NCI-H345 treated with DMSO at 0.1 percent for 48 hours (cell line): ENCODE measurements at regions not wholly inside any gene's neighbourhood (a gene's known extent, or its start where the extent isn't known, plus 50 kb on each side); places are given as distances from the start of the nearest gene placed in this dataset.
"Not testable (repeated sequence)": the region's sequence is repeated elsewhere in the genome, so short reads cannot be mapped to it uniquely, and the experiment has no call there.

Experiments used
- DNase-seq: peaks from one replicate; lab custom pipeline; 2025; ENCODE audit not compliant: unreplicated experiment; lab: John Stamatoyannopoulos, UW

DNA sequence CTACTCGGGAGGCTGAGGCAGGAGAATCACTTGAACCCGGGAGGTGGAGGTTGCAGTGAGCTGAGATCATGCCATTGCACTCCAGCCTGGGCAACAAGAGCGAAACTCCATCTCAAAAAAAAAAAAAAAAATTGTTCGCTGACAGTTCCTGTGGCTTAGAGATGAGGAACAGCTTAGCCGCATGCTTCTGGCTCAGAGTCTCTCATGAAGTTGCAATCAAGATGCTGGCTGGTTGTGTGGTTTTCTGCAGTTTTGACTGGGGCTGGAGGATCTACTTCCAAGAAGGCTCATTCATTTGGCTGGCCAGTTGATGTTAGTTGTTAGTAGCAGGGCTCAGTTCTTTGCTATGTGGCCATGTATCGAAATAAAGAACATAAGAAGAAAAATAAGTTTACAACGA, 69.9 kb upstream of the TBC1D5 start:
- DNase-seq, result not testable (repeated sequence)

DNA sequence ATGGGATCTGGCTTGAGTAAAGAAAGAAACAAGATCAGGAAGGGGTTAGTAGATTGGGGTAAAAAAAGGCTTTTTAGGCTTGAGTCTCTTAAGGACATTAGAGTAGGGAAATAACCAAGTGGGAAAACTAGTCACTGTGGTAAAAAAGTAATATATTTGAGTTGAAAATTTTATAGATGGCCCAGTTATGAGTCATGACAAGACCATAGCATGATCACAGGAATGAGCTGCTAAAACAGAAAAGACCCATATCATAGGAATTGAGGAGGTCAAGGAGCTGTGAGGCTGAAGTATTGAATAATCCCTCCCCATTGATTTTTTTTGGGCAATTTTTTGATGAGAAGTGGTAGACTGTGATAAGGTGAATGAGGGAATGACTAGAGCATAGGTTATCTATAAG, 69.2 kb upstream of the TBC1D5 start:
- DNase-seq, result no peak

DNA sequence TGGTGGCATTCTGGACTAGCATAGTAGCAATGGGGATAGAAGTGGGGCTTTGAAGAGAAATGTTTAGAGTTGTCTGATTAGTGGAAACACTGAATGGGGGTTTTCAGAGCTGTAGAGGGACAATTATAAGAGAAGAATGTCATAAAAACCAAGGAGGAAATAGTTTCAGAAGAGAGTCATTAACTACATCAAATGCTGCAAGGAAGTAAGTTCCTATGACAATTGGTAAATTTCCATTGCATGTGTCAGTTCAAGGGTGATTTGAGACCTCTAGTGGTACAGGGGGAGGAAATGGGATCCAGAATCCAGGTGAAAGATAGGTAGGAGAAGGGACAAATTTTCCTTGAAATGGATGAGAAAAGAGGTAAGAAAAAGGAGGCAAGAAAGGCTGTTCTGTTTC, 68.3 kb upstream of the TBC1D5 start:
- no peak for DNase-seq

DNA sequence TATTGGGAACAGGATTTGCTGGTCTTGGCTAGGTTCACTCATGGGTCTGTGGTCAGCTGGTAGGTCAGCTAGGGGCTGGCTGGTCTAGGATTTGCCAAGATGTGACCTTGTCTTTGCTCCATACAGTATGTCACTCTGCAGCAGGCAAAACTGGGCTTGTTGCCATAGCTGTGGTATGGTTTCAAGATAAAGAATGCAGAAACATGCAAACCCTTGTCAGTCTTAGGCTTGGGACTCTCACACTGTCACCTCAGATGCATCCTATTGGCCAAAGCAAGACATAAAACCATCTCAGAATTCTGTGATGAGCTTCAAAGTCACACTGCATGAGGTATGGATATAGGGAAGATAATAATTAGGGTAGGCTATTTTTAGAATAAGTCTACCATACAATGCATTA, 66.6 kb upstream of the TBC1D5 start:
- DNase-seq, result no peak

DNA sequence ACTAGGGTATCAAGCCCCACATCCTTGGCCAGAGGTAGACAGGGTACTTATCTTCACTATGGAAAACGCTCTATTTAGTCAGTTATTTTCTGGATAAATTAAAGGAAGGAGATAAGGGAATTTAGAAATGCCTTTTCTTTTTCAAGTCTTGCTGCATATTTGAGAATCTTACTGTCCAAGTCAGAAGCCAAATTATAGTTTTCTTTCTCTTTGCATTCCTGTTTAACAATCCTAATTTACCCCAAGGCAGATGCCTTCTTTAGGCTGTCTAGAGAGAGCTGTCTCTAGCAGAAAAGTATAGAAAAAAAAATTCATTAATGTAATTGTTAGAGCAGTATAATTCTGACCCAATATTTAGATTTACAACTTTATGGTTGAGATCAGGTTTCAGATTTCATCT, 64.4 kb upstream of the TBC1D5 start:
- DNase-seq, result no peak

DNA sequence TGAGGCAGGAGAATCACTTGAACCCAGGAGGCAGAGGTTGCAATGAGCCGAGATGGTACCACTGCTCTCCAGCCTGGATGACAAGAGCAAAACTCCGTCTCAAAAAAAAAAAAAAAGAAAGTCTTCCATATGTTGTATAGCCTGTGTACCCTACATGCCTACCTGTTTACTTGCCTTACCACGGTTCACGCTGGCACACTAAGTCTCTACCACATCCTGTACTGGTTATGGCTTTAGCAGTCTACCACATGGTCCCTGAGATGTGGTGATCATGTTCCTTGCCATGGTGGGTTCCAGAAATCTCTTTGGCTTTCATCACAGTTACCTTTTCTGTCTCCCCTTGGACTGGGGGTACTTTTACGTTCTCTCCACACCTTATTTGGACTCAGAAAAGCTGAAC, 63.8 kb upstream of the TBC1D5 start:
- no peak for DNase-seq

DNA sequence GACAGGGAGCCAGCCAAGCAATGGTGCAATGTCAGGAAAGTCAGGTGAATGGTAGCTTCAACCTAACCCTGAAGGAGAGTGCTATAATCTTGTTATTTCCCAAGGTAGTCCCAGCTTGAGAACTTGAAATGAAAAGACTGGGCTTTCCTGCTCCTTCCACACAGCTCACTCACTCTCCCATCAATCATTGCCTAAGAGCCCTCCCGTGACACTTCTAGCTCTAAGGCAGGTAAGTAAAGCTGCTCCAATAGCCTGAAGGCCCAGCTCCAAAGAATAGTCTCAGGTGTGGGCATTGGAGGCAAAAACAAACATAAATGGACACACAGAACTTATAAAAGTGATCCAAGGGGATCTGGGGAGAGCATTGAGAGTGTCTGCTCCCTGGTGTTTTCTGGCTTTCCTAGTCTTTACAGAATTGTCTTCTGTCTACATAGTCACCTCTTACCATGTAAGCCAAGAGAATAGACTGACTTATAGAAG, 63.1 kb upstream of the TBC1D5 start:
- no peak for DNase-seq

DNA sequence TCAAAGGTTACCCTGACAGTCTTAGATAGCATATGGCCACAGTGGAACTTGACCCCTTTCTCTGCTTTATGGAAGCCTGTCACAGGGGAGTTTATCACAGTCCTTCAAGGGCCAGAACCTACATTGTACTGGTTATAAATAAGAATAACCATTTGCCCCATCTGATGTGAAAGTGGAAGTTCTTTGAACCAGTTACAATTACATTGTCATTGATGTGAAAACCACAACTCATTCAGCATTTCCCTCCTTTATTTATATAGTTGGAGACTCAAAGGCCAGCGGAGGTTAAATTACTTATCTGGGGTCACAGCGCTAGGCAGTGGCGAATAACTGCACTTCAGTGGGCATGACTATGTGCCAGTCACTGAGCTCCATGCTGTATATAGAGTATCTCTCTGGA, 60.5 kb upstream of the TBC1D5 start:
- no peak for DNase-seq

DNA sequence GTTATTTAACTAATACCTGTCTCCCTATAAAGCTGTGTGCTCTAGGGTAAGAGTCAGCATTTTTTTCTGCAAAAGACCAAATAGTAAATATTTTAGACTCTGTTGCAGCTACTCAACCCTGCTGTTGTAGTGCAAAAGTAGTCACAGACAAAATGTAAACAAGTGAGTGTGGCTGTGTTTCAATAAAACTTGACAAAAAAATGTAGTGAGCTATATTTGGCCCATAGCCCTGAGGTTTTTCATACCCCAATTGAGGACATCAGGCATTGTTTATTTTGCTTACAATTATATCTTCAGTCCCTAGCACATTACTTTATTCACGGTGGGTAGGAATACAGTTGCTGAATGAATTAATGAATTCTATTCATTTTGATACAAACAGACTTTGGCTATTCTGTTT, 58.7 kb upstream of the TBC1D5 start:
- DNase-seq, result no peak

DNA sequence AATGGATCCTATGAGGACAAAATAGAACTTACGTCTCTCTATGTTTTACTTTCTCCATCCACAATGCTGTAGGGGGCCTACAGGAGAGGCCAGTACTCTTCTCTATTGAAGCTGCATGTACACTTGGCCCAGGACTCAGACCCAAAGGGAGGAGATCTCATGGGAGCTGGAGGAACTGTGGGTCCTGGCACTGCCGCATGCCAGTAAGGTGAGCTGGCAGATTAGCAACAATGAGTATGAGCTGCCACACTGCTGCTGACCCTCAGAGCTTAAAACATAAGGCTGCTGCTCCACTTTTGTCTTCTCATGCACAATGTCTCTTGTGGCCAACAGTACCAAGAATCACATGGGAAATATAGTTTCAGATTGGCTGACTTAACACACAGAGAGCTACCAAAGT, 57.8 kb upstream of the TBC1D5 start:
- no peak for DNase-seq

DNA sequence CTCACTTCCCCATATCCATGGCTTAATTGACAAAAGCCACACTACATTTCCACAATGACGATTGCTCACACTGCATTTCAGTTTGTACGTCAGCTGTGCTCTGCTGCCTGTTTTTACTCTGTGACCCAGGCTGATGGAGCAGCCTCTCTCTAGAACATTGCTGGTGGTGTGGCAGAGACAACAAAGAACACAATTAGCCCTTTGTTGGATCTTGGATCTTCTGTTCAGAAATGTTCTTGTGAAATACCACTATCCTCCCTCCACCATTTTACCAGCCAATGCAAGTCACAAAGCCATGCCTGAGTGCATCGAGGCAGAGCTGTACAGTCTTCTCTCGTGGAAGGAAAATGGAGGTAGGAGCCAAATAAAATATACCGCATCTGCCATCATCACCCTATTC, 56.9 kb upstream of the TBC1D5 start:
- no peak for DNase-seq

DNA sequence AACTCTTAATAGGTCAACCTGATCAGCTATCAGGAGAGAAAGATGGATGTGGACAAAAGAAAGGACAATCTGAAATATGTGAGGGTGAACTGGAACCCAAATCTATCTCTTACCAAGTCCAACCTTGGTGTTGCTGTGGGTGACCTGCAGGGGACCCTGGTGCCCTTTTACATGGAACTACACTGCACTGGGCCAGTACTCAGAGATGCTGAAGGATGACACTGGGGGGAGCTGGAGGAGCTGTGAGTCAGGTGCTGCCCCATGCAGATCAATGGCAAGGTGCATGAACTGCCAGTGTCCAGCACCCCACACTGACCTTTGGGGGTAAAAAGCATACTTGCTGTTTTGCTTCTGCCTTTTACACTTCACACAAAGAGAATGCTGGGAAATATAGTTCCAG, 55.6 kb upstream of the TBC1D5 start:
- DNase-seq, result no peak

DNA sequence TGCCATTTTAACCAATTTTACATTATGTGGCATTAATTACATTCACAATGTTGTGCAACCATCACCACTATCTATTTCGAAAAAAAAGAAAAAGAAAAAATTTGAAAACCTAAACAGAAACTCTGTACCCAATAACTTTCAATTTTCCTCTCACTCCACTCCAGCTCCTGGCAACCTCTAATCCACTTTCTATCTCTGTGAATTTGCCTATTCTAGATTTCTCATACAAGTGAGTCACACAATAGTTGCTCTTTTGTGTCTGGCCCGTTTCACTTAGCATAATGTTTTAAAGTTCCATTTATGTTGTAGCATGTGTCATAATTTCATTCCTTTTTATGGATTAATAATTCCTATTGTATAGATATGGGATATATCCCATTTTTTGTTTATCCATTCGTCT, 53.3 kb upstream of the TBC1D5 start:
- no peak for DNase-seq

DNA sequence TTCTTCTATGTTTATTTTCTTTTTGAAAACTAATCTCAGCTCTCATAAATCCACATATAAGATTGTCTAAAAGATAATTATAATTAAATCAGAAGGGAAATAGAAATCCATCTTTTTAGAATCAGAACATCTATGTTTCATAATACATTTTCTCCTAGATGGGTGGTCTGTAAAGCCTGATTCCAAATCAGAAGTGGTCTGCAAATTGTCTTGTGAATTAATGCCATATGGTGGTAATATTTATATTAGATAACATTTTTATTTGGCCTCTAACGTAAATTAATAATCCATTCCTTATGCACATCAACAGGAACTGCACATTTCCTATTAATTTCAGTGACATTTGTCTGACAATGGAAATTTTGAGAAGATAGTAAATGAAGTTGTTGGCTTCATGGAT, 52.8 kb upstream of the TBC1D5 start:
- DNase-seq, result no peak

DNA sequence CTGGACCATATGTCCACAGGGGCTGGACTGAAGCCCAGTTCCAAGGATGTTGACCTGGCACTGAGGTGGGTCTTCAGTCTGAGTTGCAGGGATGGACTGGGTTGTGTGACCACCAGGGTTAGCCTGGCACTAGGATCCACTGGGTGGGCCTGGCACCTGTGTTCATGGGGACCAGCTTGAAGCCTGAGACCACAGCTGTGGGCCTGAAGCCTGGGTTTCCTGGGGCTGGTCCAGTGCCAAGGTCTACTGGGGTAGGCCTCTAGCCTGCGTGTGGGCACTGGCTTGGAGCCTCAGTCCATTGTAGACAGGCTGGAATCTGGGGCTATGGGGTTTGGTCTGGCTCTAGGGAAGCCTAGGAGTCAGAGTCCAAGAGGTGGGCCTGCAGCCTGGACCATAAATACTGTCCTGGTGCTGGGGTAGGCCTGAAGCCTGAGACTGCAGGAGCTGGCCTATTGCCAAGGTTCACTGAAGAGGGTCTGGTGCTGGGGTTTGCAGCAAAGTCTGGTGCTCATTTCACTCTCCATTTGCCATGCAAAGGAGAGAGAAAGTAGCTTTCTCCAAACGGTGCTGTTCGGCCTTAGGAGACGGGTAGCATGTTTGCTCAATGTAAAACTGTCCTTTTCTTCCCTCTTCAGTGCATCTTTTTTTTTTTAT, 51.2 kb upstream of the TBC1D5 start:
- DNase-seq, result no peak
